DOHH2 (cell line): ENCODE measurements at regions not wholly inside any gene's neighbourhood (a gene's known extent, or its start where the extent isn't known, plus 50 kb on each side); places are given as distances from the start of the nearest gene placed in this dataset.
"Not testable (repeated sequence)": the region's sequence is repeated elsewhere in the genome, so short reads cannot be mapped to it uniquely, and the experiment has no call there.

Experiments used
- H3F3A ChIP-seq: fragments of 200-600 bp; sonication (generic), shearing (Covaris generic); 2 replicates; pipeline ENCODE4 v1.6.0; 2016; ENCODE audit warnings: antibody characterized with exemption, mild to moderate bottlenecking; ENCODE audit not compliant: control insufficient read depth, insufficient read depth
- H3K27ac ChIP-seq: fragments of 200-600 bp; sonication (generic); 2 replicates; pipeline ENCODE4 v1.5.1; 2014; ENCODE audit warnings: low read depth, mild to moderate bottlenecking, low read length, moderate library complexity
- H3K27me3 ChIP-seq: fragments of 200-600 bp; sonication (generic); 2 replicates; pipeline ENCODE4 v1.6.1; 2014; ENCODE audit warnings: mild to moderate bottlenecking, low read length, mixed read lengths; ENCODE audit not compliant: control insufficient read depth
- H3K36me3 ChIP-seq: fragments of 200-600 bp; sonication (generic); 2 replicates; pipeline ENCODE4 v1.6.1; 2014; ENCODE audit warnings: mild to moderate bottlenecking, low read length, moderate library complexity, mixed read lengths; ENCODE audit not compliant: control insufficient read depth
- H3K4me1 ChIP-seq: fragments of 200-600 bp; sonication (generic); 2 replicates; pipeline ENCODE4 v1.6.1; 2014; ENCODE audit warnings: mild to moderate bottlenecking, low read length, mixed read lengths; ENCODE audit not compliant: control insufficient read depth
- H3K4me2 ChIP-seq: fragments of 200-600 bp; sonication (generic); 2 replicates; pipeline ENCODE4 v1.6.0; 2014; ENCODE audit warnings: mild to moderate bottlenecking, low read length, moderate library complexity
- H3K4me3 ChIP-seq: fragments of 200-600 bp; sonication (generic); 2 replicates; pipeline ENCODE4 v1.5.1; 2014; ENCODE audit warnings: mild to moderate bottlenecking, low read length, mixed read lengths
- H3K79me2 ChIP-seq: fragments of 200-600 bp; sonication (generic); 2 replicates; pipeline ENCODE4 v1.6.1; 2014; ENCODE audit warnings: mild to moderate bottlenecking, low read length, mixed read lengths; ENCODE audit not compliant: control insufficient read depth
- H3K9me2 ChIP-seq: fragments of 200-600 bp; sonication (generic); replicated peaks from 2 replicates; pipeline ENCODE4 v1.6.1; 2014; ENCODE audit warnings: mild to moderate bottlenecking, low read length, mixed read lengths; ENCODE audit not compliant: control insufficient read depth
- H3K9me3 ChIP-seq: fragments of 200-600 bp; sonication (generic); 2 replicates; pipeline ENCODE4 v1.6.1; 2014; ENCODE audit warnings: antibody characterized with exemption, low read length, mixed read lengths; ENCODE audit not compliant: control insufficient read depth, insufficient read depth
- H4K20me1 ChIP-seq: fragments of 200-600 bp; sonication (generic); 2 replicates; pipeline ENCODE4 v1.6.0; 2014; ENCODE audit warnings: low read depth, mild to moderate bottlenecking, antibody characterized with exemption, low read length, moderate library complexity; ENCODE audit not compliant: control insufficient read depth, insufficient read depth
- EZH2phosphoT487 ChIP-seq: fragments of 200-600 bp; sonication (generic); IDR thresholded peaks from 2 replicates; pipeline ENCODE4 v1.6.1; 2017; ENCODE audit warnings: borderline replicate concordance, mild to moderate bottlenecking, antibody characterized with exemption, low read length, moderate library complexity, mixed read lengths
- TF ChIP-seq, protein P1 (sequence below): fragments of 200-600 bp; sonication (generic); IDR thresholded peaks from one replicate; pipeline ENCODE4 v1.5.1; 2014; ENCODE audit warnings: antibody characterized with exemption, mild to moderate bottlenecking, low read depth, low read length; ENCODE audit not compliant: poor library complexity, severe bottlenecking

DNA sequence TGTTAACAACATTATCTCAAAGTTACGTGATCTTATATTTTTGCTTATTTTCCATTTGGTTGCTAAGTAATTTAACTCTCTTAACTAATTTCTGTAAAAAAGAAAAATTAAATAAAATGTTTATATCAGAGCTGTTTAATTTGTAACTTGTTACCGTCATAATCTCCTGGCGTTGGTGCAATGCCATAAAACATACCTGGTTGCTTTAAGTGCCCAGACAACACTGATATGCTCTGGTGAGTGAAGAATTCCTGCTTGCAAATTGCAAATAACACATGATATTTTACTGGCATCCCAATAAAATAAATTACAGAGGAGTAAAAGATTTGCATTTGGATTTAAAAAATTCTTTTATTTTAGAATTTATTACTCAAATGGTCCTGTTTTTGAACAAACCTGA lies 640.1 kb upstream of the MIS18BP1 start:
- no peak for TF ChIP-seq EZH2phosphoT487
- TF ChIP-seq, protein P1, sequence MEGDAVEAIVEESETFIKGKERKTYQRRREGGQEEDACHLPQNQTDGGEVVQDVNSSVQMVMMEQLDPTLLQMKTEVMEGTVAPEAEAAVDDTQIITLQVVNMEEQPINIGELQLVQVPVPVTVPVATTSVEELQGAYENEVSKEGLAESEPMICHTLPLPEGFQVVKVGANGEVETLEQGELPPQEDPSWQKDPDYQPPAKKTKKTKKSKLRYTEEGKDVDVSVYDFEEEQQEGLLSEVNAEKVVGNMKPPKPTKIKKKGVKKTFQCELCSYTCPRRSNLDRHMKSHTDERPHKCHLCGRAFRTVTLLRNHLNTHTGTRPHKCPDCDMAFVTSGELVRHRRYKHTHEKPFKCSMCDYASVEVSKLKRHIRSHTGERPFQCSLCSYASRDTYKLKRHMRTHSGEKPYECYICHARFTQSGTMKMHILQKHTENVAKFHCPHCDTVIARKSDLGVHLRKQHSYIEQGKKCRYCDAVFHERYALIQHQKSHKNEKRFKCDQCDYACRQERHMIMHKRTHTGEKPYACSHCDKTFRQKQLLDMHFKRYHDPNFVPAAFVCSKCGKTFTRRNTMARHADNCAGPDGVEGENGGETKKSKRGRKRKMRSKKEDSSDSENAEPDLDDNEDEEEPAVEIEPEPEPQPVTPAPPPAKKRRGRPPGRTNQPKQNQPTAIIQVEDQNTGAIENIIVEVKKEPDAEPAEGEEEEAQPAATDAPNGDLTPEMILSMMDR = no peak
- Histone ChIP-seq H3F3A (no peaks in the 10 kb centered on the region), H3K9me2 (no peaks in the 10 kb centered on the region), H3K79me2 (no peaks in the 10 kb centered on the region), H3K4me1 (no peaks in the 10 kb centered on the region), H3K27me3 (no peaks in the 10 kb centered on the region), H3K36me3 (no peaks in the 10 kb centered on the region), H3K9me3 (no peaks in the 10 kb centered on the region), H3K4me2 (no peak overlapping the region), H3K27ac (no peak overlapping the region), H4K20me1 (no peaks in the 10 kb centered on the region), H3K4me3 (no peak overlapping the region)

DNA sequence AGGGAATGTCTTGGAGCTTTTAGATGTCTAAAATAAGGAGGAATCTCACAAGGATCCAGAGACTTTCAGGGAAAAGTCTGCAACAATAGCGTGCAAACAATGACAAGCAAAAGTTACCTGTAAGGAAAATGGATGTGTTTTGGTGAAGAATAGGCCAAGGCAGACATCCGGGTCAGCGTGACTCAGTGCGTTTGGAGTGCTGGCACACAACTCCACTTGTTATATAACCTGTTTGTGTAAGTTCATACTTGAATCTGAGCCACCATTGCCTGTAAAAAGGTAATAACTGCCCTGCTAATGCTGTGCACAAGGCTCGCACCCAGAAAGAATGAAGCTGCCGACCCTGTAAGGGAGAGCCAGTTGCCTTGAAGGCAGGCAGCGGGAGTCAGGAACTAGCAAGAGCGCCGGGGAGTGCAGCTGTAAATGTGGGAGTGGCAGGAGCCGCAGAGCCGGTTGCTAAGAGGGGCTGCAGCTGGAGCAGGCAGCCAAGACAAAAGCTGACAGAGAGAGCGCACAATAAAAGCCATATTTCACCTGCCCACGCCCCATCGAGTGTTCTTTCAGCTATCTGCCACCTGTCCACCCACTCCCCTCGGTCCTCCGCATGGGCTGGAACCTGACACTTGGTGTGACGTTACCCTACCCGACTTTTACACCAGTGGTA lies 638.5 kb upstream of the MIS18BP1 start:
- TF ChIP-seq EZH2phosphoT487 = no peak
- TF ChIP-seq, protein P1 = no peak
- Histone ChIP-seq H3K9me3 (no peaks in the 10 kb centered on the region), H3K9me2 (no peaks in the 10 kb centered on the region), H3K4me2 (no peak overlapping the region), H3K79me2 (no peaks in the 10 kb centered on the region), H4K20me1 (no peaks in the 10 kb centered on the region), H3K4me1 (no peaks in the 10 kb centered on the region), H3K27me3 (no peaks in the 10 kb centered on the region), H3K27ac (no peak overlapping the region), H3F3A (no peaks in the 10 kb centered on the region), H3K36me3 (no peaks in the 10 kb centered on the region), H3K4me3 (no peak overlapping the region)

DNA sequence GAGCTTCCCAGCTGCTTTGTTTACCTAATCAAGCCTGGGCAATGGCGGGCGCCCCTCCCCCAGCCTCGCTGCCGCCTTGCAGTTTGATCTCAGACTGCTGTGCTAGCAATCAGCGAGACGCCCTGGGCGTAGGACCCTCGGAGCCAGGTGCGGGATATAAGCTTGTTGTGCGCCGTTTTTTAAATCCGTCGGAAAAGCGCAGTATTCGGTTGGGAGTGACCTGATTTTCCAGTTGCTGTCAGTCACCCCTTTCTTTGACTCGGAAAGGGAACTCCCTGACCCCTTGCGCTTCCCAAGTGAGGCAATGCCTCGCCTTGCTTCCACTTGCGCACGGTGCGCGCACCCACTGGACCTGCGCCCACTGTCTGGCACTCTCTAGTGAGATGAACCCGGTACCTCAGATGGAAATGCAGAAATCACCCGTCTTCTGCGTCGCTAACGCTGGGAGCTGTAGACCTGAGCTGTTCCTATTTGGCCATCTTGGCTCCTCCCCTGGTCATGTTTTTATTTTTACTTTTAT lies 635.8 kb upstream of the MIS18BP1 start:
- not testable (repeated sequence) for H3K4me3 ChIP-seq, H3K4me2 ChIP-seq

DNA sequence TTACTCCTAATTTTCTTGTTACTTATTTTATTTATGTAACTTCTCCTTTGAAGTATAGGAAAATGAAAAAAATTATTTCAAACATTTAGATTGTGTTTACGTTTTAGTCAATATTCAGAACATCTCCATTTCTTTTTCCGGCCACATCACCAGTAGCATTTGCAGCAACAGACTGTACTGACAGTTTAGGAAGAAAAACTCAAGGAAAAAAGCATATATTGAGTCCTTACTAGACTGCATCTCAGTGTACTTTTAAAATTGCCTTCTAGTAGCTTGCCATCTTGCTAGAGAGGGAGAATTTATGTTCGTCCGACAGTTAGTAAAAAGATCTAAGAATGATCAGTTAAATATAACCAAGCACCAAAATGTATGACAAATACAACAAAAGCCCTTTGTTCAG lies 625.0 kb upstream of the MIS18BP1 start:
- H3F3A ChIP-seq = no peaks in the 10 kb centered on the region

More for the DNA sequence above, 635.8 kb upstream of the MIS18BP1 start:
- not testable (repeated sequence) for H3K36me3 ChIP-seq, H3K27ac ChIP-seq, H3K4me1 ChIP-seq, H3K79me2 ChIP-seq, H3K9me2 ChIP-seq, H4K20me1 ChIP-seq, H3K27me3 ChIP-seq, H3F3A ChIP-seq, H3K9me3 ChIP-seq

More for the DNA sequence above, 625.0 kb upstream of the MIS18BP1 start:
- Histone ChIP-seq H3K4me1 (no peaks in the 10 kb centered on the region), H3K9me2 (0 out of 2 replicates have a peak, but pooled peaks cover 2% of the 10 kb centered on the region), H4K20me1 (no peaks in the 10 kb centered on the region), H3K27me3 (no peaks in the 10 kb centered on the region), H3K4me3 (no peak overlapping the region), H3K9me3 (no peaks in the 10 kb centered on the region), H3K4me2 (no peak overlapping the region), H3K79me2 (no peaks in the 10 kb centered on the region), H3K36me3 (no peaks in the 10 kb centered on the region), H3K27ac (no peak overlapping the region)
- TF ChIP-seq, protein P1 = no peak
- no peak for TF ChIP-seq EZH2phosphoT487
